ENCODE measurements at regions not wholly inside any gene's neighbourhood (a gene's known extent, or its start where the extent isn't known, plus 50 kb on each side); places are given as distances from the start of the nearest gene placed in this dataset.

DNA sequence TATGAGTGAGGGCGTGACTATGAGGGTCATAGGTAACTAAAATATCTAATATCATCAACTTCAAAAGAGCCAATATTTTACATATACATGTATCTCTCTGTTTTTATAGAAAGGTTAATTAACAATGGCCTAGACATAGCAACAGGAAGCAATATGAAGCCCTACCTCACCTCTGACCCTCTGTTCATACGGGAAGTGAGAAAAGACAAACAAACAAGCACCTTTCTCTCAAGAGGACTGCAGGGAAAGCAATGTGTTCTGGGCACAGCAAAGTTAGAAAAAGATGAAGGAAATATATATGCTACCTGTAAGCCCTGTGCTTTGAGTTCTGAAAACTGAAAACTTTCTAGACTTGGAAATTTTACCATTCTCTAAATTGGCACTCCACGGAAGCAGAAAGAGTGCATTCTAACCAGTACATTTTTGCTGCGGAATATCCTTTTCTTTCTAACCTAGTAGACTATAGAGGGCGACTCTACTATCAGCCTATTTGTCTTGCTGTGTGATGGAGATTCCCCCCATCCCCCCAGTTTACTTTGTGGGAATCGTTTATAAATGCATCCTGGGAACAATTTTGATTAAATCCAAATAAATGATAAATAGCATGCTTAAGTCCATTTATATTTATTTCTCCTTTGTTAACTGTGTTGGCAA lies 830.4 kb upstream of the FAT3 start:
- no peaks in the 10 kb centered on the region for H3K9me3 Mint-ChIP-seq (ENCODE audit: unreplicated experiment)
- Histone ChIP-seq H3K4me1 (peaks cover 15% of the 10 kb centered on the region), H3K9me3 (no peaks in the 10 kb centered on the region), H3K36me3 (ENCODE audit: control insufficient read depth, insufficient read depth, low read length) (no peaks in the 10 kb centered on the region), H3K4me3 (ENCODE audit: low read depth, low read length) (no peak overlapping the region), H3K27me3 (replicated peaks; ENCODE audit: control insufficient read depth, insufficient read depth, low read length) (no peaks in the 10 kb centered on the region)
- no peak for DNase-seq
- POLR2A ChIA-PET = no interaction called here
- H3K4me1 Mint-ChIP-seq (ENCODE audit: low read depth, unreplicated experiment) = peaks cover 13% of the 10 kb centered on the region
- H3K27ac Mint-ChIP-seq (ENCODE audit: unreplicated experiment) = no peak overlapping the region
- CTCF ChIA-PET = no interaction called here
- H3K27me3 Mint-ChIP-seq (ENCODE audit: insufficient read depth, unreplicated experiment) = no peaks in the 10 kb centered on the region
- no peaks in the 10 kb centered on the region for H3K36me3 Mint-ChIP-seq (ENCODE audit: insufficient read depth, unreplicated experiment)
- intact Hi-C loops (cut with micrococcal nuclease; ENCODE audit: unreplicated experiment) = no loop called here
- BruUV-seq (replicated peaks) = no TSS peak
- TF ChIP-seq, protein P1, sequence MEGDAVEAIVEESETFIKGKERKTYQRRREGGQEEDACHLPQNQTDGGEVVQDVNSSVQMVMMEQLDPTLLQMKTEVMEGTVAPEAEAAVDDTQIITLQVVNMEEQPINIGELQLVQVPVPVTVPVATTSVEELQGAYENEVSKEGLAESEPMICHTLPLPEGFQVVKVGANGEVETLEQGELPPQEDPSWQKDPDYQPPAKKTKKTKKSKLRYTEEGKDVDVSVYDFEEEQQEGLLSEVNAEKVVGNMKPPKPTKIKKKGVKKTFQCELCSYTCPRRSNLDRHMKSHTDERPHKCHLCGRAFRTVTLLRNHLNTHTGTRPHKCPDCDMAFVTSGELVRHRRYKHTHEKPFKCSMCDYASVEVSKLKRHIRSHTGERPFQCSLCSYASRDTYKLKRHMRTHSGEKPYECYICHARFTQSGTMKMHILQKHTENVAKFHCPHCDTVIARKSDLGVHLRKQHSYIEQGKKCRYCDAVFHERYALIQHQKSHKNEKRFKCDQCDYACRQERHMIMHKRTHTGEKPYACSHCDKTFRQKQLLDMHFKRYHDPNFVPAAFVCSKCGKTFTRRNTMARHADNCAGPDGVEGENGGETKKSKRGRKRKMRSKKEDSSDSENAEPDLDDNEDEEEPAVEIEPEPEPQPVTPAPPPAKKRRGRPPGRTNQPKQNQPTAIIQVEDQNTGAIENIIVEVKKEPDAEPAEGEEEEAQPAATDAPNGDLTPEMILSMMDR (IDR thresholded peaks at IDR 0.05; ENCODE audit: insufficient read depth in 1 of 2, low read depth in 1 of 2, low read length in 1 of 2, severe bottlenecking in 1 of 2, unreplicated experiment in 1 of 2) = no peak
- no peak overlapping the region for H3K4me3 Mint-ChIP-seq (ENCODE audit: unreplicated experiment)

GRCh38 chr11:91382946-91383345 lies 841.7 kb upstream of the FAT3 start:
- Mint-ChIP-seq H3K9me3 (ENCODE audit: unreplicated experiment) (no peaks in the 10 kb centered on the region), H3K27me3 (ENCODE audit: insufficient read depth, unreplicated experiment) (peaks cover 4% of the 10 kb centered on the region), H3K36me3 (ENCODE audit: insufficient read depth, unreplicated experiment) (no peaks in the 10 kb centered on the region), H3K4me3 (ENCODE audit: unreplicated experiment) (no peak overlapping the region), H3K4me1 (ENCODE audit: low read depth, unreplicated experiment) (no peaks in the 10 kb centered on the region), H3K27ac (ENCODE audit: unreplicated experiment) (no peak overlapping the region)
- no TSS peak for BruUV-seq (replicated peaks)
- H3K4me1 ChIP-seq = no peaks in the 10 kb centered on the region
- CTCF ChIA-PET = no interaction called here
- TF ChIP-seq, protein P1 (IDR thresholded peaks at IDR 0.05; ENCODE audit: insufficient read depth in 1 of 2, low read depth in 1 of 2, low read length in 1 of 2, severe bottlenecking in 1 of 2, unreplicated experiment in 1 of 2) = no peak
- DNase-seq = no peak
- no peak overlapping the region for H3K4me3 ChIP-seq (ENCODE audit: low read depth, low read length)
- no peaks in the 10 kb centered on the region for H3K27me3 ChIP-seq (replicated peaks; ENCODE audit: control insufficient read depth, insufficient read depth, low read length)
- intact Hi-C loops (cut with micrococcal nuclease; ENCODE audit: unreplicated experiment) = no loop called here
- H3K36me3 ChIP-seq (ENCODE audit: control insufficient read depth, insufficient read depth, low read length) = no peaks in the 10 kb centered on the region
- H3K9me3 ChIP-seq = no peaks in the 10 kb centered on the region
- POLR2A ChIA-PET = no interaction called here

- DNase-seq = no peak
- BruUV-seq (replicated peaks) = no TSS peak
- intact Hi-C loops (cut with micrococcal nuclease; ENCODE audit: unreplicated experiment) = no loop called here
- Mint-ChIP-seq H3K27ac (ENCODE audit: unreplicated experiment) (no peak overlapping the region), H3K36me3 (ENCODE audit: insufficient read depth, unreplicated experiment) (no peaks in the 10 kb centered on the region), H3K27me3 (ENCODE audit: insufficient read depth, unreplicated experiment) (no peaks in the 10 kb centered on the region), H3K4me3 (ENCODE audit: unreplicated experiment) (no peak overlapping the region), H3K4me1 (ENCODE audit: low read depth, unreplicated experiment) (no peaks in the 10 kb centered on the region), H3K9me3 (ENCODE audit: unreplicated experiment) (no peaks in the 10 kb centered on the region)
- no peaks in the 10 kb centered on the region for H3K36me3 ChIP-seq (ENCODE audit: control insufficient read depth, insufficient read depth, low read length)
- no peaks in the 10 kb centered on the region for H3K4me1 ChIP-seq
- no peaks in the 10 kb centered on the region for H3K27me3 ChIP-seq (replicated peaks; ENCODE audit: control insufficient read depth, insufficient read depth, low read length)
- CTCF ChIA-PET = no interaction called here
- no peak overlapping the region for H3K4me3 ChIP-seq (ENCODE audit: low read depth, low read length)
- POLR2A ChIA-PET = no interaction called here
- TF ChIP-seq, protein P1 (IDR thresholded peaks at IDR 0.05; ENCODE audit: insufficient read depth in 1 of 2, low read depth in 1 of 2, low read length in 1 of 2, severe bottlenecking in 1 of 2, unreplicated experiment in 1 of 2) = no peak
- no peaks in the 10 kb centered on the region for H3K9me3 ChIP-seq
Observed at GRCh38 chr11:91374794-91375193, 849.8 kb upstream of the FAT3 start.

Measured in Caco-2 (cell line).